ENCODE measurements at regions not wholly inside any gene's neighbourhood (a gene's known extent, or its start where the extent isn't known, plus 50 kb on each side); places are given as distances from the start of the nearest gene placed in this dataset.
"Not testable (repeated sequence)": the region's sequence is repeated elsewhere in the genome, so short reads cannot be mapped to it uniquely, and the experiment has no call there.

- DNase-seq = no peak
These were observed 738.9 kb upstream of the SALL3 start for GRCh38 chr18:78240627-78241252.

- no peak for DNase-seq
These were observed 737.9 kb upstream of the SALL3 start for GRCh38 chr18:78241535-78242253.

- no peak for DNase-seq
These were observed 737.4 kb upstream of the SALL3 start for GRCh38 chr18:78242254-78242643.

DNA sequence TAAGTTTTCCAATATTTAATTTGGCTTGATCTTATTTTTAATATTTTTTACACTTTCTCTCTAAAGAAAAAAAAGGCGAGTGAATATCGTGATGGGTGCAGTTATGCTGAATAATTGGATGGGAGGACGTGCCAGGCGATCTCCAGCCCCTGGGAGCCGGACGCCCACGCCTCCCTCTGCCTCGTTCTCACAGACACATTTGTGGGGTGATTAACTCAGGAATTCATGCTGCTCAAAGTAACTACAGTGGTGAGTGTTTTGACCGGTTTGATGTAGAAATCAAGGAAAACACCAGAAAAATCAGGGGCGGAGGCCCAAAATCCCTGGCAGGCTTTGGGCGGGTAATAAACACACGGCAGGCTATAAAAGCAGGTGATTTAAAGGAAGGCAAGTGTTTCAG, 736.8 kb upstream of the SALL3 start:
- DNase-seq = no peak

DNA sequence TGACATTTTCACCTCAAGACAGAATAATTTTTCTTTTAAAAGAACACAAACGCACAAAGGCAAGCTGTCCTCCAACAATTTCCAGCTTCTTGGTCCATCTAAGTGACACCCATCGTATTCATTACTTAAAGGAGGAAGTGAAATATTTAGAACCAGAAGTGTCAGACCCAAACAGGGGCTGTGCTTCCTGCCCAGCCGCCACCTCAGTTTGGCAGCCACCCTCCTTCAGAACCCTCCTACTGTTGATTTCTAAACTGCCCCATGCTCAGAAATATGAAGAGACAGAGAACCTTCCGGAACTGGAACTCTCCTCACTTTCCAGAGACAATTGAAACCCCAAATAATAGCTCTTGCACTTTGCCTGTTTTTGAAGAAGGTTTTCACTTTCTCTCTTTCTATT, 734.8 kb upstream of the SALL3 start:
- DNase-seq = no peak

GRCh38 chr18:78245451-78245850, 734.2 kb upstream of the SALL3 start:
- no peak for DNase-seq

DNA sequence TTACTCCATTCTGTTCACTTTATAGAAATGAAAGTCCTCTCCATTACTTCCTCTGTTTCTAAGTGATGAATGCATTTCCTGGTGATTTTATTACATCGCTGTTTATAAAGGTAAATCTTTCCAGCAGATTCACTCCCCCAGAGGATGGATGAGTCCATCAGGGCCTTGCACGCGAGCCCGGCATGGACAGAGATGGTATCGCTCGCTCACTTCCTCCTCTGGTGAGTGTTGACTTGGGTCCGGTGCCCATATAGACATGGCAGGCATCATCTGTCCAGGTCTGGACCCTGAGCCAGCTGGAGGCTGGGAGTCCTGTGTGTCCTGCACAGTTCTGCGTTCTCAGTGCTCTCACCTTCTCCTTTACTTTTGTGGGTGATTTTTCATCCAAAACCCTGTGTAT, 733.6 kb upstream of the SALL3 start:
- no peak for DNase-seq

GRCh38 chr18:78246588-78246987, 733.0 kb upstream of the SALL3 start:
- no peak for DNase-seq

GRCh38 chr18:78247615-78248289, 731.9 kb upstream of the SALL3 start:
- DNase-seq = no peak

DNA sequence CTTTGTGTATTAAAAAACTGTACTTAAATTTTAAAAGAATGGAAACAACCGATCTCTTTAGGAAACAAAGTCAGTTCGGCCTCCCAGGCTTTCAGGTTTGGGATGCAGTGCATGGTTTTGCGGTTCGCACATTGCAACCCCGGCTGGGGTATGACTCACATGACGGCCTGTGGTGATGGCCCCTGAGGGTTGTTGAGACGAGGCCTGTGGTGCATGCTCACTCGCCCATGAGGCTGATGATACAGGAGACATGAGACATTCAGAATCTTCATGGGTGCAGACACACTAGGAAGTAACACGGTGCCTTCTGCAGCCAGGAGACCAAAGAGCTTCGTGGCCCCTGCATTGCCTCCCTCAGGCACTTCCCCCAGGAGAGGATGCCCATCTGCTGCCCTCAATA, 724.6 kb upstream of the SALL3 start:
- DNase-seq = no peak

- DNase-seq = no peak
These were observed 711.2 kb upstream of the SALL3 start for GRCh38 chr18:78268226-78268988.

DNA sequence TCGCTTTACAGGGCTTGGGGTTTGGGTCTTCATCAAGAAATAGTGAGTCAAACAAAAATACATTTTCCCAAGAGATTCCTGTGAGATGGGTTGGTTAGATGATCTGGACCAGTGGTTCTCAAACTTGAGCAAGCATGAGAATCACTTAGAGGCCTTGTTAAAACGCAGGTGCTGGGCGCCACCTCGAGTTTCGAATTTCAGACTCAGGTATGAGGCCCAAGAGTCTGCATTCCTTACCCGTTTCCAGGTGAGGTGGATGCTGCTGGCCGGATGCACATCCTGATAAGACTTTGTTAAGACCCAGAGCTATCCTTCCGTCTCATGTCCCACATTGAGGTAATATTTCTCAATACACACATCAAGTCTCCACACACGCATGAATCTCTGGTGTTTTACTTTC, 707.8 kb upstream of the SALL3 start:
- no peak for DNase-seq

GRCh38 chr18:78273876-78274275, 705.7 kb upstream of the SALL3 start:
- no peak for DNase-seq

GRCh38 chr18:78283425-78283824, 696.2 kb upstream of the SALL3 start:
- not testable (repeated sequence) for DNase-seq

GRCh38 chr18:78292618-78293380, 686.8 kb upstream of the SALL3 start:
- DNase-seq = no peak

- DNase-seq = no peak
These were observed 686.1 kb upstream of the SALL3 start for GRCh38 chr18:78293540-78293939.

DNA sequence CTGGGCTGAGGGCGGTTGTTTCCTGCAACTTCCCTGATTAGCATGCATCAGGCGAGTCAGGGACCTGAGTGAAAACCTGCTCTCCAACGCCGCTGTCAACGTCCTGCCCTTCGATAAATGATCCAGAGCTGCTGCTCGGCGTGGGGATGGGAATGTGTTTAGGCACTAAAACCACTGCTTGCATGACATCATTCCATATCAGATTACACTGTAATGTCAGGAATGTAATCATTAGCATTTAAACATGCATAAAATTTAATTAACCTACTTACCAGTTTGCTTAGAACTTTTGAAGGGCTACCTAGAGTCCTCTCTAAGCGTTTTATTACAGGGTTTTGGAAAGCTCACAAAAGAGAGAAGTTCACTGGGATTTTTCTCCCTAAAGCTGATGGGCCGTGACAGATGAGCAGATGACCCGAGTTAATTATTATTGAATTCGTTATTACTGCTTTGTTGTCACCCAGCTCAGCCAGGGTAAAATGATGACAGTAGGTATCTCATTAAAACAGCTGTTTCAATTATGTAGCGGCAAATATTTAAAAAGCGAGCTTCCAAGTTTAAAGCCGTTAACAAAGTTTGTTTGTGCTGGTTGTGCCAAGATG, 685.6 kb upstream of the SALL3 start:
- DNase-seq = no peak

DNA sequence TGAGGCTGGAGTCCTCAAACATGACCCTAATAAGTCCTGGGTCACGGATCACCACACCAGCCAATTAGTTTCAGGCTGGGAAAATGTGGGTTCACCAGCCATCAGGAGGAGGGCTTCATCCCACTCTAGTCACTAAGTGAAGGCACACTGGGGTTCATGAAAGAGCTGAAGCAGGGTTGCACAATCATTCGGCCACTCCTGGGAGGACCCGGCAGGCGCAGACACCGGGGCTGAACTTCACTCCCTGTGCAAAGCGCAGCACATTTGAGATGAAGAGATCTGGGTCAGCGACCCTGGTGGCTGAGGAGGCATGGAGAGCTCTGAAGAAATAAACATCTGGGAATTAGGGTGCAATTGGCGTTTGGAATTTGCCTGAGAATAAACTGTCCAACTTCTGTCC, 684.4 kb upstream of the SALL3 start:
- DNase-seq = no peak

- DNase-seq = no peak
These were observed 683.5 kb upstream of the SALL3 start for GRCh38 chr18:78296166-78296565.

GRCh38 chr18:78297048-78297447, 682.6 kb upstream of the SALL3 start:
- no peak for DNase-seq

GRCh38 chr18:78303519-78304191, 676.0 kb upstream of the SALL3 start:
- DNase-seq = no peak
